ENCODE measurements at regions not wholly inside any gene's neighbourhood (a gene's known extent, or its start where the extent isn't known, plus 50 kb on each side); places are given as distances from the start of the nearest gene placed in this dataset.

DNA sequence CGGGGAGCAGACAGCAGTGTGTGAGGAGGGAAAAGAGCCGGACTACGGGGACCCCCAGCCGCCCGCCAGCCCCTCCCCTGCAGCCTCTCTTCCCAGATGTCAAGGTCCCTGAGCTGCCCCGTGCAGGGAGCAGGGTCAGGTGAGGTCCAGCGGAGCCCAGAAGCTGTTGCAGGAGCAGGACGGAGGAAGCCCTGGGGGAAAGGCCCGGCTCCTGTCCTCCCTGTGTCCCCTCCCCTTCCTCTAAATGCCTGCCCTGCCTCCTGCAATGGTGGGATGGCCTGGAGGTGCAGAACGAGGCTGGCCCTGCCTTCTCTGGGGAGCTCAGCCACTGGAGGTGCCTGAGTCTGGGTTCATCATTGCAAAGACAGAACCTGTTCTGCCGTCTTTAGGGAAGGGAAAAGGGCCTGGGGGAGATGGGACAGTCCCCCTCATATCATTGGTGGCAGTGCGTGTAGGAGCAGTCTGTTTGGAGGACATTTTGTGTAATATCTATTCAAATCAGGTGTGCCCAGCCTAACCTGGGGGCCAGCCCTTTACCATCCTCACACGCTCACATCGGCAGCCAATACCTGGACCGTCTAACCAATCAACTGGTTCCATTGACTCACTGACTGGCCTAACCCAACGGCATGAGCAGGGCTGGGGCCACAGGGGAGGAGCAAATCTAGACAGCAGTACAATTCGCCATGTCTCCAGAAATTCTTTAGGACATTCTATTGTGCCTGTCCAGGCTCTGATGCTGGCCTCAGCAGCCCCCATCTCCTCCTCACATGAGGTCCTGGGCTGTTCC lies 364.1 kb upstream of the SFSWAP start:
- peak; percentile 64 for DNase-seq

DNA sequence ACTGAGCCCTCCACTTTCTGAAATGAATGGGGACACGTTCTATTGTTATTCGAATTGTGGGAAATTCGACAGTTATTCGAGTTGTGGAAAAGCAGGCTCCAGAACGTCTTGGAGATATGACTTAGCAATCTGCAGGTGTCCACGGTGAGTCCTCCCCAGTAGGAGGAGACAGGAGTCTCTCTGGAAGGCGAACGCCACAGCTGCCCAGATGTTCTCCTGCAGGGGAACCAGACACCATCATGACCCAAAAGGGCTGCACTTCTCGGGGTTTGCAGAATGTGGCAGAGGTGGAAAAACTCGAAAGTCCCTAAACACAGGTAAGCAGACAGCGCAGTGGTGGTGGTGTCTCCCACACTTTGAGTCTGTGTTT lies 363.6 kb upstream of the SFSWAP start:
- DNase-seq: peak; percentile 49

DNA sequence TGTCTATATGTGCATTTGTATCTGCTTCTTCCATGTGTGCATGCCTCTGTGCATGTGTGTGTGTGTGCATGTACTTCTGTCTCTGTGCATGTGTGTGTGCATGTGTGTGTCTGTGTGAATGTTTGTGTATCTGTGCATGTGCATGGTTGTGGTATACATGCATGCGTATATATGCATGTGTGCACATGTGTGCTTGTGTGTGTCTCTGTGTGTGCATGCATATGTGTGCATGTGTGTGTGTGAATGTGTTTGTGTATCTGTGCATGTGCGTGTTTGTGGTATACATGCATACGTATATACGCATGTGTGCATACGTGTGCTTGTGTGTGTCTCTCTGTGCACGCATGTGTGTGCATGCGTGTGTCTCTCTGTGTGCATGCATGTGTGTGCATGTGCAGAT lies 363.2 kb upstream of the SFSWAP start:
- DNase-seq: no peak

DNA sequence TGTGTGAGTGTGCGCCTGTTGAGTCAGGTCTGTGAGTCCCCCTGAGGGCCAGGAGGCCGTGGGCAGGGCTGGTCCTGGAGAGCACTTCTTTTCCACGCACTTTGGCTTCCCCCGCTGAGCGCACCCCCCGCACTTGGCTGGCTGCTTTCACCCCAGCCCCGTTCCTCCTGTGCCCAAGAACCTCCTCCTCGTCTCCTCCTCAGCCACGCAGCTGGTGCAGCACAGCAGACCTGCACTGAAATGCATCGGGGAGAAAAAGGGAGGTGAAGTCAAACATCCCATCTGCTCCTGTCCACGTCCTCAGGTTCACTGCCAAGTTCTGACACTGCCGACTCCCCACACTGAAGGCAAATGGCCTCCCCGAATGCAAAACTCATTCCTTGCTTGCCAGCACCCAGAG lies 362.7 kb upstream of the SFSWAP start:
- DNase-seq: peak; percentile 53

DNA sequence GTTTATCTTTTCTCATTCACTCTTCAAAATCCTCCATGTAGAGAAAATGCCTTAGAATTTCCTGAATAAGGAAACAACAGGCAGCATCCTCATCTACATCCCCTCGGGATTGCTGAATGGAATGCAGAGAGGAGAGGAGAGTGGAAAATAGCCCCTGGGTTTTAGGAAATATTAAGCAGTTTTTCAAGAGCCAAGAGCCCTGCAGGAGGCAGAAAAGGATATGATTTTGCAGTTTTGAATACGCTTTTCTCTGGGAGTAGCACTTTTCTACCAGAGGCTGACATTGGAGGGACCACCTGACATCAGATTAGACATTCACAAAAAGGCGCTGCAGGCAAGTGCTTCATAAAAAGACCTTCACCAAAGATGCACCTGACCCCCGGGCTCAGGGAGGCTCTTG lies 362.2 kb upstream of the SFSWAP start:
- no peak for DNase-seq

DNA sequence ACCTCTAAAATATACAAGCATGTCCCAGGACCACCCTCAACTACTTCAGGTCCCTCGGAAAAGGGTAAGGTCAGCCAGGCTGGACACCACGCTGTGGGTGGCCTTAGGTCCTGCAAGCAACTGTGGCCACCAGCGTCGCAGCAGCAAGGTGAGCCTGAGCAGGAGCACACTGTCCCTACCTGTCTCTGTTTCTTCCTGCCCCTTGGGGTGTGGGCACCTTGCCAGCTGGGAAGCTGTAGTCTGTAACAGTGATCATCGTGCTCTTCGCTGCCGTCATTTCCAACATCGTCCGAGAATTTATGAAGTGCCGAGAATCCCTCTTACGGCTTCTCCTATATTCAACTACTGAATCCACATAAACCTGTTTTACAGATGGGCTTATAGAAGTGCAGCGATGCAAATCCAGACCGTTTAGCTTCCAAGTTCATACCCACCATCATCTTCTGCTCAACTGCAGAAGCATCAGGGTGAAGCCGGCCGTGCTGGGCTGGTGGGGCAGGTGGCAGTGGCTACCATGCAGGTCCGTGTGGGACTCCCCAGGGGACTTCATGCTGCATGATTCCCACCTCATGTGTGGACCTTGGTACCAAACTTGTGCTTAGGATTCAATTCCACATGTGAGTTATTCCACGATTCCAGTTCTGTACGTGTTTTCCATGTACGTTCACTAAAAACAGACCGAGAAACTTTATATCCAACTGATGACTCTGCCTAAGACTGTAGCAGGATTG lies 361.3 kb upstream of the SFSWAP start:
- peak; percentile 50 for DNase-seq

DNA sequence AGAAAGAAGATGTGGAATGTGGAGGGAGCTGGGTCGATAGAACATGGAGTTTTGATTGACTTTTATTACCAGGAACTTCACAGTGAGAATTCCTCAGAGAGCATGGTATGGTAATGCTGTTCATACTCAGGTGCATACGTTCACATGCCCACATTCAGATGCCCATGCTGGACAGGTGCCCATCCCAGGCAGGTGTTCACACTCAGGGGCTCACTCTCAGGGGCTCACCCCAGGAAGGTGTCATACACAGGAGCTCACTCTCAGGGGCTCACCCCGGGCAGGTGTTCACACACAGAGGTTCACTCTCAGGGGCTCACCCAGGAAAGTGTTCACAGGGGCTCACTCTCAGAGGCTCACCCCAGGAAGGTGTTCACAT lies 360.0 kb upstream of the SFSWAP start:
- no peak for DNase-seq

DNA sequence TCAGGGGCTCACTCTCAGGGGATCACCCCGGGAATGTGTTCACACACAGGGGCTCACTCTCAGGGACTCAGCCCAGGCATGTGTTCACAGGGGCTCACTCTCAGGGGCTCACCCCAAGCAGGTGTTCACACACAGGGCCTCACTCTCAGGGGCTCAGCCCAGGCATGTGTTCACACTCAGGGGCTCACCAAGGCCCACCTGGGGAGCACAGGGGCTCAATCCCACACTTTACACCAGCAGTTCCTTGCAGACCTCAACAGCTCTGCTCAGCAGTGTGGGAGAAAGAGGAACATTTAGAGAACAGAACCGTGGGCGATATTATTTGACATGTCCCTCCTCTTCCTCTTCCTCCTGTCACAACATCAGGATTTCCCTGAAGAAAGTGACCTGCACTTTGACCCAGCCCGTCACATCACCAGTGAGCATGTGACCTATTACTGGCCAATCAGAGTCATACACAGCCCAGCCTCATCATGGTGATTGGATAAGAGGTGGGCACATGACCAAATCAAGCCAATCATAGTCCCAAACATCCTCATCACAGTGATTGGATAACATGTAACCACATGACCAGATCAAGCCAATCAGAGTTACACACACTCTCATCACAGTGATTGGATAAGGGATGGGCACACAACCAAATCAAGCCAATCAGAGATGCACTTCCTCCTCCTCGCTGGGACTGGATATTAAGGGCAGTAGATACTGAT lies 359.4 kb upstream of the SFSWAP start:
- no peak for DNase-seq

DNA sequence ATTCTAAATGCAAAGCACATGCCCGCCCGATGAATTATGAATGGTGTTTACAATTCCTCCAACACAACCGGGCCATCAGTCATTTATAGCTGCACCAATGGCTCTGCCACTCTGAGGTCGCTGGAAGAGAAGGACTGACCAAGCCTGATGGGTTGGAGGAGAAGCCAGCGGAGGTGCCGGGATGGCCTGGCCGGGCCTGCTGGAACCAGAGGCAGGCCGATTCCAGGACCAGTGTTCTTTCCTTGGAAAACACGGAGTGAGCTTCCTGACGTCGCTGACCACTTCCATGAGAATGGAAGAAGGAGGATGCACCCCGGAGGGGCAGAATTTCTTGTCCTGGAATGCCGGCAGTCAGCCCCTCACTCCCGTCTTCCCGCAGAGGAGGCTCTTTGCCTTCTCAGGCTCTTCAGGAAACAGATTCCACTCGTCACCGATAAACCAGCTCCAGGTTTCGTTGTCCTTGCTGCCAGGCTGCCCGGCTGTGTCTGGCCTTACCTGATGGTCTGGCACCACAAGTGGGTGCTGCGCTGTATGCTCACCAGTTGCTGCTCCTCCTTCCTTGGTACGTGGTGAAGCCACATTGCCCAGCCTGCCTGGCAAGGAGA lies 358.5 kb upstream of the SFSWAP start:
- peak; percentile 46 for DNase-seq

DNA sequence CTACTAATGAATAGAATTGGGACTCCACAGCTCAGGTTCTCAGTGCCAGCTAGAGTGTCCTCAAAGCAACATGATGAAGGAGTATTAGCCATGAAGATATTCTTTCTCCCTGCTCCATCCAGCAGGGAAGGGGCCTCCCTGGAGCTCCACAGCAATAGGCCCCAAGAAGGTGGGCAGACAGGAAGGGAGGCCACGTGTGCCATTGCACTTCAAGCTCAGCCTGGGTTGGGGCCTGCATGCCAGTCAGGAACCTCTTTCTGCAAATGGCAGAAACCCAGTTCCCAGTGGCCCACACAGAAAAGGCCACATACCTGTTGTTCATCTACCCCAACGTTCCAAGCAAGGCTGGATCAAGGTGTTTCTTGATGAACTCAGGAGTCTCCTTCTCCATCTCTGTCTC lies 357.5 kb upstream of the SFSWAP start:
- peak; percentile 25 for DNase-seq

DNA sequence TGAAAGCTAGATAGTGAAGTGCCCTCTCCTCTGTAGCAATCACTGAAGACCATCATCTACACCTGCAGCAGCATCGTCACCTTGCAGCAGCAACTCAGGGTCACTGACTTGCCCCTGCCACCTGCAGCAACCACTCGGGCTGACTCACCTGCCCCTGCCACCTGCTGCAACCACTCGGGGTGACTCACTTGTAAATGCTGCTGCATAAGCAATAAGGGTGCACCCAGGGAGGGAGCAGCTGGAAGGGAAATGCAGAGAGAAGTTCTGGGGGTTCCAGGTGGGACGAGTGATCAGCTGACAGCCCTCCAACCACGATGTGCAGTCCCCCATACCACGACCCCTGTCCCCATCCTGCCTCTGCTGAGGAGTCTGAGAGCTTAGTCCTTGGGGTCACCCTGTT lies 357.1 kb upstream of the SFSWAP start:
- peak; percentile 38 for DNase-seq

DNA sequence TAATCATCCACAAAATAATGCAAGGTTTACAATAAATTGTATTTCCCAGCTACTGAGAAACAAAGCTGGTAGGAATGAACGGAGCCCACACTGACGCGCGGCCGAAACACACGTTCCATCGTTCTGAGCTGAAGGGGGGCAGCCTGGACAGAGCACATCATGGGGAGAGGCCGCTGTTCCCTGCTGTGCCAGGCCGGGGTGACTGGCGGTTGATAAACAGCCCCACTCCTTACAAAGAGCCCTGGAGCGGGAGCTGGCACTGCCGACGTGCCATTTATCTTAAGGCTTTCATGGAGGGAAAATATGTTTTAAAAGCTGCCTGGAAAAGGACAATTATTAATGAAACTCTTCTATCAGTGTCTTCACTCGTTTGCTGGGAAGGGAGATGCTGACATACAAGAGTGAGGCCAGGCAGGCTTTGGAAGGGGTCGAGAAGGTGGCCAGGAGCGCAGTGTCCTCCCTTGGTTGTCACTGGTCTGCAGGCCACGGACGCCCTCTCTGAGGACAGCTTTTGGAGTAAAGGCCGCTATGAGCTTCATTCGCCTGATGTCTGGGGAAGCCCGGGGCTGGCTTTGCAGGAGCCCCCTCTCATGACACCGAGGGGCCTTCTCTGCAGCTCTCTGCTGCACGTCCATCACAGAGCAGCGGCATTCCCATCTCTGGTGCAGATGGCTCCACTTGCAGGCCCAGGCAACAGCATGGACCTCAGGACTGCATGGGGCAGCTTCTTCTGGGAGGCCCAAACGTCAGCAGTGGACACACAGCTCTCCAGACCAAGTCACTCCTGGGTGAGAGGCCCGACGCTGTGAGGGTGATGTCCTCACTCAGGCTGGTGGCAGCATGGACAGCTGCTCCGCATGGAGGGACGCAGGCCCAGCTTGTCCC lies 355.3 kb upstream of the SFSWAP start:
- DNase-seq: peak; percentile 47

DNA sequence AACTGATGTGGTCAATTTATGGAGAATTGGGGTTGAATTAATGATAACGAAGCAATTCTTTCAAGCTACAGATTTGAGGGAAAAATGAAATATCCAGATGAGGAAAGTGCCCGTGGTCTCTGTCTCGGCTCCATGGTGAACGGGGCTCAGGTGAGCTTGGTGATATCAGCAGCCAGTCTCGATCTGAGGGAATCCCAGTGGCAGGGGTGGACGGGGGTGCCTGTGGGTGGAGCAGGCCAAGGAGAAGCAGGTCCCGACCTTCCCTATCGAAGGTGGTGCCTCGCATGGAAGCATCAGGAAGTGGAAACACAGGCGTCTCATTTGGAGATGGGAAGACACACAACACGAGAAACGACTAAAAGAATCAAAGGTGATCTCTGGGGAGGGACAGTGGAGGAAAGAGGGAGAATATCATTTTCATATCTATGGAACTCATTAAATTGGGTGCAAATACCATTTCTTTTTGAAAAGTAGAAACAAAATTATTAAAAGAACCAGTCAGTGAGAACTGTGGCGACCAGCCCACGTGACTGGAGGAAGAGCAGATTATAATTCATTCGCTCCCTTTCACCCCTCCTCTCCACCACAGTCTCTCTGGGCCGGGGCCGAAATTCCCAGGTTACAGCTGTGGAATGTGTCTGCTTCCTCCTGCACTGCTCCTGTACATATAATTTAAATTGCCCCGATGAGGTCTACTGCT lies 354.3 kb upstream of the SFSWAP start:
- DNase-seq: peak; percentile 43

DNA sequence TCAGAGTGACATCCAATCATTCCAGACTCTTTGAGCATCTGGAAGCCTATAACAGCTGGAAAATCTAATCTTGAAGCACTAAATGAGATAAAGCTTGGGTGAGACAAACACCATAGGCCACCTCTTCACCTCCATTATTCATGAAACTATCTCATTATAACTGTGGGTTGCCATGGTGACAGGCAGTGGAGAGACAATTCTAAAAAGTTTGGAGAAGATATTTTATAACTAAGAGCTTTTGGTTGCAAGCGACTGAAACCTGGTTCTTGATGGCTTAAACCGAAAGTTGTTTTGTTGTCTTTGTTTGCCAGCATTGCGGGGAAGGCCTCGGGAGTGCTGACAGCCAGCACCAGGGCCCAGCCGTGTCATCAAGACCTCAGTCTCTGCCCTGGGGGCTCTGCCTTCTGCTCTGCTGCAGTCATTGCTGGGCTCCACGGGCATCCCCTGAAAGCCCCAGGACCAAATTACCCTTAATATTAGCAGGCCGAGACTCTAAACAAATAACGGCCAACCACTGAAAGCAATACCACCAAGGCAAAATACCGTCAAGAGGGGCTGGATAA lies 353.6 kb upstream of the SFSWAP start:
- DNase-seq: peak; percentile 51

DNA sequence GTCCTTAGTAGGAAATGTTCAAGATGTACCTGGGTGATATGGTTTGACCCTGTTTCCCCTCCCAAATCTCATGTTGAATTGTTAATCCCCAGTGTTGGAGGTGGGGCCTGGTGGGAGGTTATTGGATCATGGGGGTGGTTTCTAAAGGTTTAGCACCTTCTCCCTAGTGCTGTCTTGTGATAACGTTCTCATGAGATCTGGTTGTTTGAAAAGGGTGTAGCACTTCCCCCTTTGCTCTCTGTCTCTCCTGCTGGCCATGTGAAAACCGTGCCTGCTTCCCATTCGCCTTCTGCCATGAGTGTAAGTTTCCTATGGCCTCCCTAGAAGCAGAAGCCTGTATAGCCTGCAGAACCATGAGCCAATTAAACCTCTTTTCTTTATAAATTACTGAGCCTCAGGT lies 353.0 kb upstream of the SFSWAP start:
- DNase-seq: peak; percentile 29

DNA sequence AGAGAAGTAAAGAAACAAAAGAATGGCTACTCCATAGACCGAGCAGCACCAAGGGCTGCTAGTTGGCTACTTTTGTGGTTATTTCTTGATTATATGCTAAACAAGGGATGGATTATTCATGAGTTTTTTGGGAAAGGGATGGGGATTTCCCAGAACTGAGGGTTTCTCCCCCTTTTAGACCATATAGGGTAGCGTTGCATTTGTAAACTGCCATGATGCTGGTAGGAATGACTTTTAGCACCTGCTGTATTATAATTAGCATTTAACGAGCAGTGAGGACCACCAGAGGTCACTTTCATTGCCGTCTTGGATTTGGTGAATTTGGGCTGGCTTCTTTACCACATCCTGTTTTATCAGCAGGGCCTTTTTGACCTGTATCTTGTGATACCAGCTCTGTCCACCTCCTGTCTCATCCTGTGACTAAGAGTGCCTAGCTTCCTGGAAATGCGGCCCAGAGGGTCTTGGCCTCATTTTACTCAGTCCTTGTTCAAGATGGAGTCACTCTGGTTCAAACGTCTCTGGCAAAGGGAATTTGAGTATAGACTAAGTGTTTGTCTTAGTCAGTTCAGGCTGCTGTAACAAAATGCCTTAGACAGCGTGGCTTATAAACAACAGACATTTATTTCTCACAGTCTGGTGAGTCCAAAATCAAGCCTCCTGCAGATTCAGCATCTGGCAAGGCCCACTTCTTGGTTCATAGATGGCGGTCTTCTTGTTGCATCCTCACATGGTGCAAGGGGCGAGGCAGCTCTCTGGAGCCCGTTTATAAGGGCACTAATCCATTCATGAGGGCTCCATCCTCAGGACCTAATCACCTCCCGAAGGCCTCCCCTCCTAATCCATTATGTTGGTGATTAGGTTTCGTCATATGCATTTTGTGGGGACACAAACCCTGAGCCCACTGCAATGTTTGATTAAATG lies 348.3 kb upstream of the SFSWAP start:
- peak; percentile 43 for DNase-seq

DNA sequence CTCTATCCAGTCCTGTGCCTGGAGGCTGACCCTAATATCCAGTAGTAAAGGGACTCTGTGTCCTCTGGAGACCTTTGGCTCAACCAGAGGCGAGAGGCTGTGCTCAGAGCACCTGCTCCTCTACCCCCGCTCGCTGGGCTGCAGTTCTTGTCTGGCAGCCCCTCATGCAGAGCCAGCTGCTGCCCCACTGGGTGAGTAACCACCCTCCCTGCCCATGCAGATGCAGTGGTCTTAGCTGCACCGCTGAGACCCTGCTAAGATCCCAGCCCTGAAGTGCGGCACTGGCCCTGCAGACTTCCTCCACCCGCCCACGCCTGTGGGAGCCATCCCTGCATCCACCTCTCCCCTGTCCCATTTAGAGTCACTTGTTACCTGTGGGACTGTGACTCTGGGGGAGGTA lies 347.5 kb upstream of the SFSWAP start:
- DNase-seq: peak; percentile 49

DNA sequence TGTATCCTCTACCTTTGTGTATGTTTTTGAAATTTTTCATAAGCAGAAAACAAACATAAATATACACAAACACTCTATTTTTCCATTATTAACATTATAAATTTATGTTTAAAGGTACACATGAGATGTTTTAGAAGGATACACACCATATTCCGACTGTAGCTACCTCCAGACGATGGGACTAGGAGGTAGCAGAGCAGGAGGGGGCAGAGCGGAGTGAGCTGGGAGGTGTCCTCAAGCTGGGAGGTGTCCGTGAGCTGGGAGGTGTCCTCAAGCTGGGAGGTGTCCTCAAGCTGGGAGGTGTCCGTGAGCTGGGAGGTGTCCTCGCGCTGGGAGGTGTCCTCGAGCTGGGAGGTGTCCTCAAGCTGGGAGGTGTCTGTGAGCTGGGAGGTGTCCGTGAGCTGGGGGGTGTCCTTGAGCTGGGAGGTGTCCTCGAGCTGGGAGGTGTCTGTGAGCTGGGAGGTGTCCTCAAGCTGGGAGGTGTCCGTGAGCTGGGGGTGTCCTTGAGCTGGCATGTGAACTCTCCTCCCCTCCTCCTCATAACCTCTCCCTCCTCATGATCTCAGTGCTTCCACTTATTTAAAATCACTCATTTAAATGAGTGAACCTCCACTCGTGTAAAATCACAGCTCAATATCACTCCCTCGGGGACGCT lies 346.9 kb upstream of the SFSWAP start:
- peak; percentile 37 for DNase-seq

DNA sequence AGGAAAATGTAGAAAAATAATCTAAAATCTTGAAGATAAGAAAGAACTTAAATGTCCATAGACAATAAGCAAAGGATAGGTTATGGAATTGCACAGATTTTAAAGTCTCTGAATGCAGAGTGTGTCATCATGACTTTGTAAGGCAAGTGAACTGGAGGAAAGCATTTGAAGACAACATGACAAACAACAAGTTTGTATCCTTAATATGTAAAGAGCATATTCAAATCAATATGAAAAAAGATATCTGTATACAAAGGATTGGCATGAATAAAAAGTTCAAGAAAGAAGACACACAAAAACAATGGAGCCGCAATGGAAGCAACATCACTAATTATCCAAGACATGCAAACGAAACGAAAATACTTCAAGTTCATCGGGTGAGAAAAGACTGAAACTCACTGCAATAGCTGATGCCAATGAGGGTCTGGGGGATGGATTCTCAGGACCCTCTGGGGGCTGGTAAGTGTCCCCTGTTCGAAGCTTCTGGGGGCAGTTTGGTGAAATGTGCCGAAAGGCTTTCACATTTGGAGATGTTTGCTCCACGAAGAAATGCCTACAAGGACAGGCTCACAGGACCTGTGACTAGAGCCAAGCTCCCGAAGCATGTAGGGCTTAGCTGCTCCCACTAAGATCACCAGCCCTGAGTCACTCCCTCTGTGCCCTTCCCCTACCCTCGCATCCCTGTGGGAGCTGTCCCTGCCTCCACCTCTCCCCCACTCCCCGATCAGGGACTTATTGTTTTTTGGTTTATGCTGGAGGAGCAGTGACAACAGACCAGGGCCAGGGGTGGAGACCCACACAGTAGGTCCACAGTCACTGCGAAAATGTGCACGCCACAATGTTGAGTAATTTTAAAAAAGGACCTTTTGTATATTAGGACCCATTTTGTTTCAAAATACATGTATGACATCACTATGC lies 345.7 kb upstream of the SFSWAP start:
- DNase-seq: peak; percentile 42
